DND-41 (cell line): ENCODE measurements at regions not wholly inside any gene's neighbourhood (a gene's known extent, or its start where the extent isn't known, plus 50 kb on each side); places are given as distances from the start of the nearest gene placed in this dataset.

ENCODE experiments used
- ATAC-seq: fragments of 200-7000 bp; cut with Tn5 transposase; 3 replicates; pipeline ENCODE4 v1.9.1; 2021; ENCODE audit warnings: low read depth; ENCODE audit not compliant: insufficient read depth
- DNase-seq: peaks from one replicate; pipeline ENCODE4 v3.0.0-alpha.2; 2020
- H2AFZ ChIP-seq: 2 replicates; pipeline ENCODE4 v1.6.0; 2012; ENCODE audit warnings: low read depth, low read length
- H3K27ac ChIP-seq: 2 replicates; pipeline ENCODE4 v1.5.1; 2012; ENCODE audit warnings: low read length, inconsistent platforms
- H3K27me3 ChIP-seq: fragments of 200-600 bp; sonication (generic); 2 replicates; pipeline ENCODE4 v1.6.0; 2012; ENCODE audit warnings: low read length, mild to moderate bottlenecking, inconsistent platforms; ENCODE audit not compliant: insufficient read depth, poor library complexity
- H3K36me3 ChIP-seq: 2 replicates; pipeline ENCODE4 v1.5.1; 2012; ENCODE audit warnings: low read length, inconsistent platforms; ENCODE audit not compliant: insufficient read depth
- H3K4me1 ChIP-seq: 2 replicates; pipeline ENCODE4 v1.5.1; 2012; ENCODE audit warnings: mild to moderate bottlenecking, low read length; ENCODE audit not compliant: insufficient read depth
- H3K4me2 ChIP-seq: 2 replicates; pipeline ENCODE4 v1.6.0; 2012; ENCODE audit warnings: mild to moderate bottlenecking, moderate library complexity, low read length, inconsistent platforms; ENCODE audit not compliant: insufficient read depth
- H3K4me3 ChIP-seq, 2 experiments: fragments of 200-600 bp in 1 of 2; shearing (Covaris generic) in 1 of 2; 2 replicates each; pipeline ENCODE4 v1.5.1; 2012 to 2016; ENCODE audit warnings: inconsistent platforms in 2 of 2, low read length in 2 of 2, mild to moderate bottlenecking in 2 of 2, low read depth in 1 of 2, moderate library complexity in 1 of 2
- H3K79me2 ChIP-seq: 2 replicates; pipeline ENCODE4 v1.6.0; 2012; ENCODE audit warnings: low read length, inconsistent platforms; ENCODE audit not compliant: insufficient read depth
- H3K9ac ChIP-seq: 2 replicates; pipeline ENCODE4 v1.6.0; 2012; ENCODE audit warnings: low read depth, mild to moderate bottlenecking, inconsistent platforms, low read length, moderate library complexity
- H3K9me3 ChIP-seq: 2 replicates; pipeline ENCODE4 v1.5.1; 2012; ENCODE audit warnings: low read length, moderate library complexity, mild to moderate bottlenecking, inconsistent platforms; ENCODE audit not compliant: insufficient read depth, severe bottlenecking
- H4K20me1 ChIP-seq: 2 replicates; pipeline ENCODE4 v1.6.0; 2012; ENCODE audit warnings: low read length; ENCODE audit not compliant: insufficient read depth
- CTCF ChIP-seq: IDR thresholded peaks from 2 replicates; pipeline ENCODE4 v1.5.1; 2012; ENCODE audit warnings: borderline replicate concordance, low read length, moderate library complexity, mild to moderate bottlenecking; ENCODE audit not compliant: poor library complexity, severe bottlenecking; ENCODE audit errors: extremely low read depth
- EZH2 ChIP-seq: IDR thresholded peaks from 3 replicates; pipeline ENCODE4 v1.6.1; 2012; ENCODE audit warnings: borderline replicate concordance, low read depth, mild to moderate bottlenecking, moderate library complexity, low read length, inconsistent platforms; ENCODE audit not compliant: severe bottlenecking

- Histone ChIP-seq H3K79me2 (no peaks in the 10 kb centered on the region), H3K27ac (no peak overlapping the region), H3K27me3 (no peaks in the 10 kb centered on the region), H3K9me3 (no peaks in the 10 kb centered on the region), H2AFZ (no peak overlapping the region), H3K4me2 (no peak overlapping the region), H3K4me3 (no peak overlapping the region), H3K36me3 (no peaks in the 10 kb centered on the region), H3K4me1 (no peaks in the 10 kb centered on the region), H4K20me1 (no peaks in the 10 kb centered on the region), H3K9ac (no peak overlapping the region)
- DNase-seq, result no peak
- TF ChIP-seq EZH2 (no peak), CTCF (no peak)
- no peak for ATAC-seq
Observed at GRCh38 chr22:48605125-48605524, 1222.5 kb downstream of the BRD1 start.

- H3K79me2 ChIP-seq, result no peaks in the 10 kb centered on the region
- H4K20me1 ChIP-seq, result no peaks in the 10 kb centered on the region
- DNase-seq (no peak), ATAC-seq (no peak)
- no peaks in the 10 kb centered on the region for H3K36me3 ChIP-seq
- TF ChIP-seq CTCF (no peak), EZH2 (no peak)
- H3K27me3 ChIP-seq, result no peaks in the 10 kb centered on the region
- H3K27ac ChIP-seq, result no peak overlapping the region
- H3K9ac ChIP-seq, result no peak overlapping the region
- no peaks in the 10 kb centered on the region for H3K4me1 ChIP-seq
- no peak overlapping the region for H3K4me2 ChIP-seq
- H3K9me3 ChIP-seq, result peaks cover 5% of the 10 kb centered on the region
- no peak overlapping the region for H2AFZ ChIP-seq
- no peak overlapping the region for H3K4me3 ChIP-seq
Observed at GRCh38 chr22:48603621-48604320, 1223.9 kb downstream of the BRD1 start.

- Histone ChIP-seq H4K20me1 (no peaks in the 10 kb centered on the region), H3K9ac (no peak overlapping the region), H3K4me1 (no peaks in the 10 kb centered on the region), H3K27me3 (no peaks in the 10 kb centered on the region), H3K36me3 (no peaks in the 10 kb centered on the region), H3K4me2 (no peak overlapping the region), H3K9me3 (peaks cover 11% of the 10 kb centered on the region), H3K27ac (no peak overlapping the region), H3K79me2 (no peaks in the 10 kb centered on the region), H2AFZ (no peak overlapping the region), H3K4me3 (no peak overlapping the region)
- DNase-seq, result no peak
- no peak for ATAC-seq
- TF ChIP-seq EZH2 (no peak), CTCF (no peak)
Observed at GRCh38 chr22:48602805-48603518, 1224.7 kb downstream of the BRD1 start.
